ENCODE measurements at regions not wholly inside any gene's neighbourhood (a gene's known extent, or its start where the extent isn't known, plus 50 kb on each side); places are given as distances from the start of the nearest gene placed in this dataset.

DNA sequence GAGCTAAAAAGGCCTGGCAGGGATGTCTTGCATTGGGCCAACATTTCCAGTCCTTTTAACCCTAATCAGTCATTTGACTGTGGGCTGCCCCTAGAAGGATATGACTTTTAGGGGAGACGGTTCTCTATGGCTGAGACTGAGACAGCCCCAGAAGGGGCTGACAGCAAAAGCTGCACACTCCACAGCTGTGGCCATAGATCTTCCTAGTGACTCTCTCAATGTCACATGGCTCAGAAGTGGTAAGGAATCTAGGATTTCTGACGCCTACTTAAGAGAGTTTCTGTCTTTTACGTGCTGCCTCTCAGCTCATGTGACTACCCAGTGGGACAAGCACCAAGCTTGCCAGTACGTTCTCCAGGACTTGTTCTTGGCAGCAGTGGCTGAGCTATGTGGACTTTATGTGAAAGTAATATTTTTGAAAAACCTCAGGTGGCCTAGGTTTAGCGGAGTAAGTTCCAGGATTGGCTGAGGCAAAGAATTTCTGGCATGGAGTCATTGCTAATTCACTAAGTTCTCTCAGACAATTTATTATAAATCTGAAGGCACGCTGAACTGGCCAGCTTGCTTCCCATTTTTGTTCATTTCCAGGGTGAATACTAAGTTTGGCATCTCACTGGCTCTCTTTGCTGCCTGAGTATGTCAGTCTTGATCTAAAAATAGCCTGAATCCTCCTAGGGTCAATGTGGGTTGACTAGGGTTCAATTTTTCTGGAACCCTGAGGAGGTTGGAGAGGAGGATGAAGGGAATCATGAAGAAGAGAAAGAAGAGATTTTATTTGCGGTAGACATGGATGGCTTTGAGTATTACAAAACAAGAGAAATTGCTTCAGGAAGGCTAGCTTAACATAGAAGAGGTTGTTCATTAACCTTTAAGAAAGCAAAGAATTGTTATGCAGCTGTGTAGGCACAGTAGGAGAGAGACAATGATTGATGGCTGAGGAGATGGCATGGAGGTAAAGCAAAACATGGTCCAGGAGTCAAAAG is 271.8 kb downstream of the AEBP2 start:
- DNase-seq: no peak
- Histone ChIP-seq H3K4me3 (no peak overlapping the region), H3K27me3 (ENCODE audit: low read depth) (no peaks in the 10 kb centered on the region), H3K27ac (replicated peaks) (peak overlapping the region; percentile 1), H3K4me1 (peaks cover 11% of the 10 kb centered on the region), H3K9me3 (replicated peaks) (peaks cover 21% of the 10 kb centered on the region), H3K36me3 (no peaks in the 10 kb centered on the region)
- intact Hi-C loops (cut with micrococcal nuclease): no loop called here
- TF ChIP-seq, protein P1, sequence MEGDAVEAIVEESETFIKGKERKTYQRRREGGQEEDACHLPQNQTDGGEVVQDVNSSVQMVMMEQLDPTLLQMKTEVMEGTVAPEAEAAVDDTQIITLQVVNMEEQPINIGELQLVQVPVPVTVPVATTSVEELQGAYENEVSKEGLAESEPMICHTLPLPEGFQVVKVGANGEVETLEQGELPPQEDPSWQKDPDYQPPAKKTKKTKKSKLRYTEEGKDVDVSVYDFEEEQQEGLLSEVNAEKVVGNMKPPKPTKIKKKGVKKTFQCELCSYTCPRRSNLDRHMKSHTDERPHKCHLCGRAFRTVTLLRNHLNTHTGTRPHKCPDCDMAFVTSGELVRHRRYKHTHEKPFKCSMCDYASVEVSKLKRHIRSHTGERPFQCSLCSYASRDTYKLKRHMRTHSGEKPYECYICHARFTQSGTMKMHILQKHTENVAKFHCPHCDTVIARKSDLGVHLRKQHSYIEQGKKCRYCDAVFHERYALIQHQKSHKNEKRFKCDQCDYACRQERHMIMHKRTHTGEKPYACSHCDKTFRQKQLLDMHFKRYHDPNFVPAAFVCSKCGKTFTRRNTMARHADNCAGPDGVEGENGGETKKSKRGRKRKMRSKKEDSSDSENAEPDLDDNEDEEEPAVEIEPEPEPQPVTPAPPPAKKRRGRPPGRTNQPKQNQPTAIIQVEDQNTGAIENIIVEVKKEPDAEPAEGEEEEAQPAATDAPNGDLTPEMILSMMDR (IDR thresholded peaks at IDR 0.05; ENCODE audit: borderline replicate concordance): no peak

DNA sequence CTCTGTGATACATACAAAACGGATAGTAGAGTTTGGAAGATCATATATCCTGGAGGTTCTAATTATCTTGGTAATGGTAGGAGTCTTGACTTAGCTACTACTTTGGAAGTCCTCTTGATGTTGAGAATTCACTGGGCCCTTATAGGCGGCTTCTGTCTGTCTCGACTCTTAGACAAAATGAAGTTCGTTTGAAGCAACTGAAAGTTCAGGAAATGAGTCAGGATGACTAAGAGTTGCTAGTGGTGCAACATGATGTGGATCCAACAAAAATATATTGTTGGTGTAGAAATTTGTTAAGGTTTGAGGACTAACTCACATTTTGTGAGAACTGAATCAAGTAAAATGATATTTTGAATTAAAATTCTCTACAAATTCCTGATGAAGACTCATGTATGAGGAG is 272.7 kb downstream of the AEBP2 start:
- no peaks in the 10 kb centered on the region for H3K27me3 ChIP-seq (ENCODE audit: low read depth)
- no peak overlapping the region for H3K4me3 ChIP-seq
- DNase-seq: no peak
- no peaks in the 10 kb centered on the region for H3K36me3 ChIP-seq
- no peak overlapping the region for H3K27ac ChIP-seq (replicated peaks)
- peaks cover 11% of the 10 kb centered on the region for H3K4me1 ChIP-seq
- H3K9me3 ChIP-seq (replicated peaks): peaks cover 11% of the 10 kb centered on the region
- intact Hi-C loops (cut with micrococcal nuclease): no loop called here
- TF ChIP-seq, protein P1 (IDR thresholded peaks at IDR 0.05; ENCODE audit: borderline replicate concordance): no peak

DNA sequence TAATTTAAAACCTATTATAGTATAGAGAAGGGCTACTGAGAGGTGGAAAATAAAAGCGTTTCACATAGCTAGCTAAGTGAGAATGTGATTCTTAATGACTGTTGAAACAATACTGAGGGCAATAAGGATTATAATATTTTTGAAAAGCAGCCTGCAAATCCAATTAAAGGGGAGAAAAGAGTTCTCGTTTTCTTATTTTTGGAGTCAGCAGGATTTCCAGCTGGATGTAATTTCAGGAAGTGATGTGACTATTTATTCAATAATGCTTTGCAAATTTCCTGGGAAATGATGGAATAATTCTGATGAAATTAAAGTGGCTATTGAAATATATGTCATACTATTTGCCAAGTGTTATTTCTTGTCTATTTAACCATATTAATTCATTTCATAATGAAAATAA is 279.1 kb downstream of the AEBP2 start:
- TF ChIP-seq, protein P1 (IDR thresholded peaks at IDR 0.05; ENCODE audit: borderline replicate concordance): no peak
- Histone ChIP-seq H3K4me1 (no peaks in the 10 kb centered on the region), H3K9me3 (replicated peaks) (no peaks in the 10 kb centered on the region), H3K36me3 (no peaks in the 10 kb centered on the region), H3K4me3 (no peak overlapping the region), H3K27me3 (ENCODE audit: low read depth) (no peaks in the 10 kb centered on the region), H3K27ac (replicated peaks) (no peak overlapping the region)
- intact Hi-C loops (cut with micrococcal nuclease): no loop called here
- DNase-seq: no peak

DNA sequence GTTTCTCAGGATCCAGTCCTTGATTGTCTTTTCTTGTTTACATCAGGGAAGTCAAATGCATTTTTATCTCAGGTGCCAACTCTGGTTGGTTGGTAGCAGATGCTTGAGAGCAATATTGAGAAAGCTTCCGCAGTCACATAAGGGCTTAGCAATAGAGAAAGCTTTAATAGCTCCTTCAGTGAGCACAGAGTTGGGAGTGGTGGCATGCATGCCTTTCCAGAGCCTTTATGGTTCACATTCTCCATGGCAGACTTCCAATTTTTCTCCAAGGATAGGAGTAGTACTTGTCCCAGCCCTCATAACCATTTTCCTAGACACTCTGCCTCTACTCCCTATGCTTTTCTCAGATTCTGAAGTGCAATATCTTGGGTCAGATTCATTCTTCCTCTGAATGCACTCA is 280.4 kb downstream of the AEBP2 start:
- Histone ChIP-seq H3K4me3 (no peak overlapping the region), H3K9me3 (replicated peaks) (no peaks in the 10 kb centered on the region), H3K36me3 (no peaks in the 10 kb centered on the region), H3K27me3 (ENCODE audit: low read depth) (no peaks in the 10 kb centered on the region), H3K27ac (replicated peaks) (no peak overlapping the region), H3K4me1 (no peaks in the 10 kb centered on the region)
- no peak for DNase-seq
- intact Hi-C loops (cut with micrococcal nuclease): no loop called here
- TF ChIP-seq, protein P1 (IDR thresholded peaks at IDR 0.05; ENCODE audit: borderline replicate concordance): no peak

DNA sequence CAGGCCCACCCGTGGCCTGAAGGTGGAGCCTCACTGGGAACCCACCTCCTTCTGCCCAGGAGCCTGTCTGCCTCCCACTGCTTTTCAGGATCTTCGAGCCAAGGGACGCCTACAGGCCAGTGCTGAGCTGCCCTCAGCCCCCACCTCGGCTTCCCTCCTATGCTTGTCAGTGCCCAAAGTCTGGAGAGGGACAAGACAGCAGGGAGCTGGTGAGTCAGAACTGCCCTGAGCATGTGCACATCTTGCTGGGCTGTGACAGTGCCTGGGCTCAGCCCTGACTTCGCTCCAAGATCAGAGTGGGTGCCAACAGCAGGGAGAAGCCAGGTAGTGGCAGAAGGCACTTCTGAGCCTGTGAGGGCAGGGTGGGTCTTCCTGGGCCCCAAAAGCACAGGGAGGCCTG is 286.8 kb downstream of the AEBP2 start:
- Histone ChIP-seq H3K27me3 (ENCODE audit: low read depth) (no peaks in the 10 kb centered on the region), H3K9me3 (replicated peaks) (peaks cover 3% of the 10 kb centered on the region), H3K27ac (replicated peaks) (no peak overlapping the region), H3K36me3 (no peaks in the 10 kb centered on the region), H3K4me3 (no peak overlapping the region), H3K4me1 (no peaks in the 10 kb centered on the region)
- no peak for DNase-seq
- intact Hi-C loops (cut with micrococcal nuclease): no loop called here
- TF ChIP-seq, protein P1 (IDR thresholded peaks at IDR 0.05; ENCODE audit: borderline replicate concordance): no peak

Measured in left ventricle myocardium inferior (tissue), 1 donor.